Neural progenitor cell (in vitro differentiated cells): ENCODE measurements at regions not wholly inside any gene's neighbourhood (a gene's known extent, or its start where the extent isn't known, plus 50 kb on each side); places are given as distances from the start of the nearest gene placed in this dataset.
A peak's percentile ranks its signal among the peaks of the same experiment; 100 is the strongest.

Experiments used
- DNase-seq: peaks from one replicate; pipeline ENCODE4 v3.0.0-alpha.2; 2016; ENCODE audit warnings: low spot score
- H2AFZ ChIP-seq: fragments of 200-600 bp; sonication (generic); replicated peaks from 2 replicates; pipeline ENCODE4 v1.6.1; 2016; ENCODE audit warnings: antibody characterized with exemption
- H3F3A ChIP-seq: fragments of 200-600 bp; sonication (generic); 2 replicates; pipeline ENCODE4 v1.6.1; 2016; ENCODE audit warnings: antibody characterized with exemption, low read depth
- H3K27ac ChIP-seq: fragments of 200-600 bp; sonication (generic); 2 replicates; pipeline ENCODE4 v1.5.1; 2016; ENCODE audit warnings: mild to moderate bottlenecking
- H3K27me3 ChIP-seq: fragments of 200-600 bp; sonication (generic); 2 replicates; pipeline ENCODE4 v1.6.1; 2016; ENCODE audit warnings: mild to moderate bottlenecking, moderate library complexity
- H3K36me3 ChIP-seq: fragments of 200-600 bp; sonication (generic); 2 replicates; pipeline ENCODE4 v1.5.1; 2016
- H3K4me1 ChIP-seq: fragments of 200-600 bp; sonication (generic); 2 replicates; pipeline ENCODE4 v1.6.1; 2016; ENCODE audit warnings: mixed run types
- H3K4me2 ChIP-seq: fragments of 200-600 bp; sonication (generic); 2 replicates; pipeline ENCODE4 v1.6.1; 2016
- H3K4me3 ChIP-seq: fragments of 200-600 bp; sonication (generic); 2 replicates; pipeline ENCODE4 v1.5.1; 2016
- H3K79me2 ChIP-seq: fragments of 200-600 bp; sonication (generic); 2 replicates; pipeline ENCODE4 v1.6.1; 2016; ENCODE audit warnings: low read depth
- H3K9ac ChIP-seq: fragments of 200-600 bp; sonication (generic); 2 replicates; pipeline ENCODE4 v1.6.1; 2016
- H3K9me3 ChIP-seq: fragments of 200-600 bp; sonication (generic); 2 replicates; pipeline ENCODE4 v1.5.1; 2016; ENCODE audit warnings: low read depth
- H4K20me1 ChIP-seq: fragments of 200-600 bp; sonication (generic); 2 replicates; pipeline ENCODE4 v1.6.1; 2016; ENCODE audit warnings: low read depth
- H3K27ac Mint-ChIP-seq: 3 replicates; pipeline ENCODE4 v1.8.0; 2021; ENCODE audit warnings: mixed read lengths
- H3K27me3 Mint-ChIP-seq: 2 replicates; pipeline ENCODE4 v1.8.0; 2022; ENCODE audit warnings: low read depth, mild to moderate bottlenecking, inconsistent platforms, moderate library complexity, mixed read lengths; ENCODE audit not compliant: insufficient read depth
- H3K36me3 Mint-ChIP-seq: 3 replicates; pipeline ENCODE4 v1.8.0; 2021; ENCODE audit warnings: mixed read lengths
- H3K4me1 Mint-ChIP-seq: 3 replicates; pipeline ENCODE4 v1.8.0; 2021; ENCODE audit warnings: mixed read lengths
- H3K4me3 Mint-ChIP-seq: 3 replicates; pipeline ENCODE4 v1.8.0; 2021; ENCODE audit warnings: mild to moderate bottlenecking, moderate library complexity, mixed read lengths
- H3K9me3 Mint-ChIP-seq: 3 replicates; pipeline ENCODE4 v1.8.0; 2020; ENCODE audit warnings: mixed read lengths
- CTCF ChIP-seq: fragments of 200-600 bp; sonication (generic); IDR thresholded peaks from 2 replicates; pipeline ENCODE4 v1.5.1; 2017; ENCODE audit warnings: antibody characterized with exemption, mild to moderate bottlenecking
- EZH2 ChIP-seq: fragments of 200-600 bp; sonication (generic); IDR thresholded peaks from 2 replicates; pipeline ENCODE4 v1.6.1; 2017; ENCODE audit warnings: antibody characterized with exemption, mild to moderate bottlenecking, moderate library complexity
- EZH2phosphoT487 ChIP-seq: fragments of 200-600 bp; sonication (generic); IDR thresholded peaks from 2 replicates; pipeline ENCODE4 v1.6.1; 2017; ENCODE audit warnings: antibody characterized with exemption

DNA sequence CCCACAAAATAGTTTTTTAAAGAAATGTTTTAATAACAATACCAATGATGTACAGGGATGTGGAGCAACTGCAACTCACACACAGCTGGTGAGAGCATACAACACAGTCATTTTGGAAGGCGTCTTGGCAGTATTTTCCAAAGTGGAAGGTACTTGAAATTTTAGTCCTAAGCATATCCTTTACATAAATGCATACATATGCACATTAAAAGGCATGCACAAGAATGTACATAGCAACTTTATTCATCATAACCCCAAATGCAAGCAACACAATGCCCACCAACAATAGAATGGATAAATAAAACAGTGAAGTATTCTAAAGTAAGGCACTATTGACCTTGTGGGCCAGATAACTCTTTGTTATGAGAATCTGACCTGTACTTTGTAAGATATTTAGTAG, 310.1 kb upstream of the ADGRL2 start:
- Histone ChIP-seq H2AFZ (no peak overlapping the region), H3K4me3 (no peak overlapping the region), H3K9me3 (no peaks in the 10 kb centered on the region), H3F3A (no peaks in the 10 kb centered on the region), H3K27ac (no peak overlapping the region), H3K79me2 (no peaks in the 10 kb centered on the region), H3K4me1 (no peaks in the 10 kb centered on the region), H3K9ac (no peak overlapping the region), H4K20me1 (no peaks in the 10 kb centered on the region), H3K4me2 (no peak overlapping the region), H3K36me3 (no peaks in the 10 kb centered on the region), H3K27me3 (no peaks in the 10 kb centered on the region)
- H3K4me1 Mint-ChIP-seq: peaks cover 27% of the 10 kb centered on the region
- DNase-seq: no peak
- H3K4me3 Mint-ChIP-seq: no peak overlapping the region
- TF ChIP-seq CTCF (no peak), EZH2 (no peak), EZH2phosphoT487 (no peak)
- peaks cover 10% of the 10 kb centered on the region for H3K36me3 Mint-ChIP-seq
- peaks cover 28% of the 10 kb centered on the region for H3K9me3 Mint-ChIP-seq
- H3K27ac Mint-ChIP-seq: no peak overlapping the region
- peaks cover 3% of the 10 kb centered on the region for H3K27me3 Mint-ChIP-seq

GRCh38 chr1:81489372-81489934, 311.3 kb upstream of the ADGRL2 start:
- Histone ChIP-seq H4K20me1 (no peaks in the 10 kb centered on the region), H3K4me2 (no peak overlapping the region), H3K79me2 (no peaks in the 10 kb centered on the region), H3K27me3 (no peaks in the 10 kb centered on the region), H3K27ac (no peak overlapping the region), H3K36me3 (no peaks in the 10 kb centered on the region), H3F3A (no peaks in the 10 kb centered on the region), H2AFZ (no peak overlapping the region), H3K4me1 (no peaks in the 10 kb centered on the region), H3K4me3 (no peak overlapping the region), H3K9me3 (no peaks in the 10 kb centered on the region), H3K9ac (no peak overlapping the region)
- no peak overlapping the region for H3K27ac Mint-ChIP-seq
- H3K4me1 Mint-ChIP-seq: peaks cover 16% of the 10 kb centered on the region
- H3K36me3 Mint-ChIP-seq: peaks cover 10% of the 10 kb centered on the region
- peaks cover 28% of the 10 kb centered on the region for H3K9me3 Mint-ChIP-seq
- no peak overlapping the region for H3K4me3 Mint-ChIP-seq
- DNase-seq: no peak
- H3K27me3 Mint-ChIP-seq: peaks cover 3% of the 10 kb centered on the region
- no peak for TF ChIP-seq EZH2
- no peak for TF ChIP-seq EZH2phosphoT487
- no peak for TF ChIP-seq CTCF

DNA sequence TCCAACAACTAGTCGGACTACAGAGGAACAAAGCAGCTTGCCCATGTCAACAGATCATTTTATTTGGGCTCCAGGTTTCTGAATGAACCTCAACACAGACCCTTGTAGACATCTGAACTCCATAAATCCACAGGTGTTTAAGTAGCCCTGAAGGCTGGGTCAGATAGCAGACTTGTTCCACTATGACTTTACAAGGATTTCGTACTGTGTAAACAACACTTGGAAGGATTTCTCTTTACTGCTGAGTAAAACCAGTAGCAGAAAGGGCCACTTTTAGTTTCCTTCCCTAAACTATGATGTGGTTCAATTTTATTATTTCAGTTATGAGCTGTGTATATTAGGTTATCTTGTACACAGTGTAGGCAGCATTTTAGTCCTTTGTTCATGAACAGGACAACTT, 316.4 kb upstream of the ADGRL2 start:
- Mint-ChIP-seq H3K4me3 (no peak overlapping the region), H3K27ac (no peak overlapping the region), H3K9me3 (peaks cover 20% of the 10 kb centered on the region), H3K27me3 (no peaks in the 10 kb centered on the region), H3K36me3 (peaks cover 12% of the 10 kb centered on the region), H3K4me1 (no peaks in the 10 kb centered on the region)
- Histone ChIP-seq H3K4me1 (no peaks in the 10 kb centered on the region), H4K20me1 (no peaks in the 10 kb centered on the region), H3K4me2 (no peak overlapping the region), H3K27ac (no peak overlapping the region), H3K79me2 (no peaks in the 10 kb centered on the region), H3K4me3 (no peak overlapping the region), H3K9me3 (no peaks in the 10 kb centered on the region), H3K9ac (no peak overlapping the region), H2AFZ (peak overlapping the region; percentile 56), H3F3A (no peaks in the 10 kb centered on the region), H3K36me3 (no peaks in the 10 kb centered on the region), H3K27me3 (no peaks in the 10 kb centered on the region)
- DNase-seq: no peak
- TF ChIP-seq CTCF: no peak
- TF ChIP-seq EZH2phosphoT487: no peak
- no peak for TF ChIP-seq EZH2
